GM18870 (cell line): ENCODE measurements at regions not wholly inside any gene's neighbourhood (a gene's known extent, or its start where the extent isn't known, plus 50 kb on each side); places are given as distances from the start of the nearest gene placed in this dataset.
"Not testable (repeated sequence)": the region's sequence is repeated elsewhere in the genome, so short reads cannot be mapped to it uniquely, and the experiment has no call there.

ENCODE experiments used
- ATAC-seq: cut with Tn5 transposase; IDR thresholded peaks from one replicate; pipeline ENCODE4 v1.9.1; 2021; ENCODE audit warnings: moderate library complexity; ENCODE audit not compliant: unreplicated experiment

DNA sequence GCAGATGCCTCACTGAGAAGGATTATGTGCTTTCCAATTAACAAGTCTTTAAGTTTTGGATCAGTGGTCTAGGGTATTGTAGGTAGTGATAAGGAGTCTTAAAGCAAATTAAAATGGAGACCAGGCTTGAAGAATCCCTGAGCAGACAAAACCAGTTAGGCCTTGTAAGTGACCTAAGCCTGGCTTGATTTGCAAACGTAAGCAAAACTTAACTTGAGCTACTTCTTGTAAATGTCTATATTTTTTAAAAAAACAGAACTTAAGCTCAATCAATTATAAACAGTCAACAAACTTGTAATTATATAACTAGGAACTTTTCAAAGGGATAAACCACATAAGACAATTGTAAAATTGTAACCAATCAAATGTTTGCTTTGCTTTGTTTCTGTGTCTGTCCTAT is 72.7 kb upstream of the NALF2 start:
- no peak for ATAC-seq

DNA sequence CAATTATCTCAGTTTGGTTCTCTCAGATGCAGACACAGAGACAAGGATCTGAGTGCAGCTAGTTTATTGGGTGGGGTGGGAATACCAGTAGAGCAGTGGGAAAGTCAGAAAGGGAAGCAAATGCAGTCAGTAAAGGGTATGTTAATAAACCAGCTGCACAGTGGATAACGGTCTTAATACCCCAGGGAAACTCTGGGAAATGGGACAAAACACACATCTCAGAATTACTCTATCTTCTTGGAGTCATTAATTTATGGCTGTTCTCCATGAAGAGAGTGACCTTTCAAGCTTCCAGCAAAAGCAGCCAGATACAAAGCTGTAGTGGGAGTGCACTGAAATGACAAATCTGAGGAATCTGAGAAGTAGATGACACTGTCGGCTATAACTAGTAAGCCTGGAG is 73.3 kb upstream of the NALF2 start:
- ATAC-seq: no peak

DNA sequence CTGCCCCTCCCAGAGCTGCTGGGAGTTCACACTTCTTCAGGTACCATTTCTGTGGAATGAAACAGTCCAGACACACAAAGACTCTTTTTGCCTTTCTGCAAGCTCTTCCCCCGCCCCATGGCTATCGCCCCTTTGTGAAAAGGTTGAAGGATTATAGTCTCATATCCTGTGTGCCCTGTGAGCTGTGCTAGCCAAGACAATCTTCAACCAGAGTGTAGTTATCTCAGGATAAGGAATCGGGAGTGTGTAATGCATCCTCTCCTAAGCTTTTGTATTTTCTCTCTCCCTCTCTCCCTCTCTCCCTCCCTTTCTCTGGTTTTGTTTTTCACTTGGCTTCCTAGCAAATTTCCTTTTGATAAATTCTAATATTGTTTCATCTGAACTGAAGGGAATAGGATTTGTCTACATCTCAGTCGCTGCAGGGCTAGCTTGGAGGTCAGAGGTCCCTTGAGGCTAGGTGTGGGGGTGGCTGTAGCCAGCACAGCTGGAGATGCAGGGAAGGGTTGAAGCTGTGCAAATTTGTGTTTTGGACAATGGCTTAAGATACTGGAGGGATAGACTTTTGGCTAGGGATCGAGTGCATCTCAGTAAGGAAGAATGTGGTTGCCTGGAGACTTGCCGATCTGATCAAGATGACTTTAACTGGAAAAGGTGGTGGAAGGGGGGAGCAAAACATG is 74.6 kb upstream of the NALF2 start:
- no peak for ATAC-seq

DNA sequence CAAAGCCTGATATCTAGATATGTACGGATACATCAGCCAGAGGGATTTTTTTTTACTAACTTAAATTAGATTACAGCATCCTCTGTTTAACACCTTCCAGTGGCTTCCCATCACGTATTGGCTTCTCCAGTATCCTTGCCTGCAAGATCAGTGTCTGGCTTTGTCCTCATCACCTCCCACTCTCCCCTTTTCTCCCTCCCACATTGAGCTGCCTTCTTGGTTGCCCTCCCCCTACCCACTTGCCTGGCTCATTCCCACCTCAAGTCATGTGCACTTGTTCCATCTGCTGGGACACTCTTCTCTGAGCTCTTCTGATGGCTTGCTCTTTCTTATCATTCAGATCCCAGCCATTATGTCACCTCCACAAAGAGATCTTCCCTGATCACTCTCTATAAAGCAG is 75.9 kb upstream of the NALF2 start:
- ATAC-seq: no peak

DNA sequence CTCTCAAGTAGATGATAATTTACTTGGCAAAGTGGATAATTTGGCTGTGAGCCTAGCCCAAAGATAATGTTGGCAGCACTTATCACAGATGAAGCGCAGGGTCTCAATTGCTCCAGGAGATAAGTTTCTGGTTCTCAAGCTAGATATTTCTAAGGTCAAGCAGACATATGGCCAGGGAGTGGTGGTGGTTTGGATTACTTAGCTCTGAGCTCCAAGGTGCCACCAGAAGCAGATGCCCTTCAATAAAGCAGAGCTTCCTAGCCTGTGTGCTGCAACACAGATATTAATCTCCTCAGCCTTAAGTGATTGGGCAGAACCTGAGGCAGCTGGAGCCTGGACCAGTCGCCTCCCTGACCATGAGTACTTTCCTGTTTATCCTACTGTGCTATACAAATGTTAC is 79.2 kb upstream of the NALF2 start:
- no peak for ATAC-seq

DNA sequence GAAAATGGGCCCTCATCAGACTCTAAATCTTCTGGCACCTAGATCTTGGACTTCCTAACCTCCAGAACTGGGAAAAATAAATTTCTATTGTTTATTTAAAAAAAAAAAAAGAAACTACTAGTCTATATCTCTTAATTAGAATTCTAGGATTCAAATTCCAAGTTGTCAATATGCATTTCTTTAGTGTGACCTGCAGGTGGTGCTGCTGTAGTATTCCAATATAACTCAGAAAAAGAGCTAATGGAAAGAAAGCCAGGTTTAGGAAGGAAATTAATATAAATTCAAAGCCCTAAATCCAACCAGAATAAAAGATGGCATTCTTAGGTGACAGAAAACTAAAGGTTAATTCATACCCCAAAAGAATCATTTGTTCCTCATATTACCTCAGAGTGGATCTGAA is 80.0 kb upstream of the NALF2 start:
- ATAC-seq: no peak

DNA sequence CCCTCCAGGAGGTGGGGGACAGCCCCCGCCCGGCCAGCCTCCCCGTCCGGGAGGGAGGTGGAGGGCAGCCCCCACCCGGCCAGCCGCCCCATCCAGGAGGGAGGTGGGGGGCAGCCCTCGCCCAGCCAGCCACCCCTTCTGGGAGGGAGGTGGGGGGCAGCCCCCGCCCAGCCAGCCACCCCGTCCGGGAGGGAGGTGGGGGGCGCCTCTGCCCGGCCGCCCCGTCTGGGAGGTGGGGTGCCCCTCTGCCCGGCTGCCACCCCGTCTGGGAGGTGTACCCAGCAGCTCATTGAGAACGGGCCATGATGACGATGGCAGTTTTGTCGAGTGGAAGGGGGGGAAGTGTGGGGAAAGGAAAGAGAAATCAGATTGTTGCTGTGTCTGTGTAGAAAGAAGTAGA is 81.9 kb upstream of the NALF2 start:
- ATAC-seq: not testable (repeated sequence)

DNA sequence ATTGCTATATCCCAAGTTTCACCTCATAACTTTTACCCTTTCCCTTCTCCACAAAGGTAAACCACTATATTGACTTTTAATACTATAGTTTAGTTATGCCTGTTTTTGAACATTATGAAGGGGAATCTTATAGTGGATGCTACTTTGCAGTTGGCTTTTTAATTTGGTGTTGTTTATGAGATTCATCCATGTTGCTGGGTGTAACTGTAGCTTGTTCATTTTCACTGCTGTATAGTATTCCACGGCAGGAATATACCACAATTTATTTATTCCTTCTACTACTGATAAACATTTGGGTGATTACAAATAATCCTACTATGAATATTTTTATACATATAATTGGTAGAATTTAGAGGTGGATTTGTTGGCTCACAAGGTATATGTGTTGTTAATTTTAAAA is 88.4 kb upstream of the NALF2 start:
- ATAC-seq: no peak

DNA sequence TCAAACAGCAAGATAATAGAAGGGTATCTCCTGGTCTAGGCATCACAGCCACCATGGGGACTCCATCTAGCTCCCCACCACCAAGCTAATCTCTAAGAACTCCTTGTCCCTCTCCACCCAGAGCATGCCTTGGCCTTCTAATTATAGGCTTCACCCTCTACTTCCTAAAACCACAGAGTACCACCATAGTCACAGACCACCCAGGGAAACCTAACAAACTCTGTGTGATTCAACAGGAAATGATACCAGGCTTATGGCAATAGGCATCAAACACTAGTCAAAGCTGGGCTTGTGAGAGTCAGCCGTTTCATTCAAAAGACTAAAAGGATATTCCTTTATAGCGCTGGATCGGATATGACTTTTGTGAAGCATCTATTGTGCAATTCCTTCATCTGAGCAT is 91.5 kb upstream of the NALF2 start:
- ATAC-seq: no peak

DNA sequence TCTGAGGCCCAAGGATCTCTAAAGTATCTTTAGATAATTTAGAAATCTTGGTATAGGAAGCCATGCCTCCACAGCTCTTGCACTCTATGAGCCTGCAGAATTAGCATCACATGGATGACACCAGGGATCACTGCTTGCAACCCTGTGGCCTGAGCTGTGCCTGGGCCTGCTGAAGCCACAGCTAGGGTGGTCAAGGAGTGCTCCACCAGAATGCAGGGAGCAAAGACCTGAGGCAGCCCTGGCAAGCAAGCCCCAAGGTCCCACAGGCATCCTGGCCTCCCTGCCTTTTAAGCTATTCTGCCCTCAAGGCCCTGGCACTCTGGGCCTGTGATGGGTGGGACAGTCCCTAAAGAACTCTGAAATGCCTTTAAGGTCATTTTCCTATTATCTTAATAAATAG is 105.2 kb upstream of the NALF2 start:
- no peak for ATAC-seq

DNA sequence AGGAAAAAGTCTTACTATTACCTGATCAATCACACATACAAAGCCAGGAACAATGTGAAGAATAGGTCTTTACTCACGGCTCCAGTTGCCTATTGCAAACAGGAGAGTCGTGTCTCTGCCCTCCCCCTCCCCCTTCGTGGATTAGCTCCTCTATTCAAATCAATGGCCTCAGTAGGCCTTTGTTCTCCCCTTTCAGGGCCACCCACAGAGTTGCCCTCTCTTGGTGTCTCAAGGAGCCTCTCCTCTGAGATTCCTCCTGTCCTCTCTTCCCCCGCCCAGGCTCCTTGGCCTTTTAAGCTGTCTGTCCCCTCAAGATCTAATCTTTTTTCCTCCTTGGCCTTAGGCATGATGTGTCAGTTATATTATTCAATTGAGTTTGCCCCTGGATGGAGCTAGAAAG is 107.2 kb upstream of the NALF2 start:
- no peak for ATAC-seq

DNA sequence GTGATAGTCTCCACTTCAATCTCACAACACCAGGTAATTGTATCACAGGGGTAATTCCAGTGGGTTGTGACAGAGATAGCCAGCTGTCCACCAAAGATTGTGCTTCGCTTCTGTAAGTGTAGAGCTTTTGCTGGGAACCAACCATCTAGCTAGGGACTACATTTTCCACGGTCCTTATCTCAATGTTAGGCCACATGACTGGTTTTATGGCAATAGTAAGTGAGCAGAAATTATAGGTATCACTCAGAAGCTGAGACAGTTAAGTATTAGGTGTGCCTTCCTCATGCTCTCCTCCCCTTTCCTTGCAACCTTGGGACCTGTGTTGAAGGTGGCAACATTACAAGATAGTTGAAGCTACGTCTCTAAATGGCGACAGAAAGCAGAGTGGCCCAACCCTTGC is 108.8 kb upstream of the NALF2 start:
- no peak for ATAC-seq

DNA sequence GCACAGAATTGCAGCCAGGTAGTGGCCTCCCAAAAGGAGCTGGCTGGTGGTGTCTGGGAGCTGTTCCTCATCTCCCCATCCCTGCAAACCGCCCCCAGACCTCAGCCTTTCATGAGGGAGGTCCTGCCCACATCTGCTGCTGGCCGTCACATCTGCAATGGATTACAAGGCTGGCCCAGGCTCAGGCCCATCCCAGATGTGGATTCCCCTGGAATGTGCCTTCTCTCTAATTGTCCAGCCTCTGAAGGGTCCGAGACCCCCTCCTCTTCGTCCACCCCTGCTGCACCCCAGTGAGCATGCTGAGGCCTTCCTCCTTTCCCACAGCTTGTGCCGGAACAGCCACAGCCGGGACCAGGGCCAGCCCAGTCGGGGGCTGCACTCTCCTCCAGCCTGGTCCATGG is 115.0 kb upstream of the NALF2 start:
- ATAC-seq: no peak

DNA sequence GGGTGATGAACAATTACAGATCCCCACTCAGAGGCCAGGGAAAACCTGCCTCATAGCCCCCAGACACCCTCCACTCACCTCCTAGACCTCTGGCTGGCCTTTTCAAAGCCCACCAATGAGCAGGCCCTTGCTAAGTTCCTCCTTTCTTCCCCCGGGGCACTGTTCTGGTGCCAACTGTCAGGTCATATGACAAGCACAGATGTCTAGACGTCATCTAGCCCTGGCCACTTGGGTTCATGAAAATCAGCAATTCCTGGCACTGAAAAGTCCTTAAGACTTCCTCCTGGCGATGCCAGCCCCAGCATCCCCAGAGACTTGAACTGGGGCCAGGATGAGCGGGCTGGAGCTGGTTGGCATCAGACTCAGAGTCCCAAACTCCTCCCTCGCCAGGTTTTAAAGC is 115.6 kb upstream of the NALF2 start:
- ATAC-seq: no peak

DNA sequence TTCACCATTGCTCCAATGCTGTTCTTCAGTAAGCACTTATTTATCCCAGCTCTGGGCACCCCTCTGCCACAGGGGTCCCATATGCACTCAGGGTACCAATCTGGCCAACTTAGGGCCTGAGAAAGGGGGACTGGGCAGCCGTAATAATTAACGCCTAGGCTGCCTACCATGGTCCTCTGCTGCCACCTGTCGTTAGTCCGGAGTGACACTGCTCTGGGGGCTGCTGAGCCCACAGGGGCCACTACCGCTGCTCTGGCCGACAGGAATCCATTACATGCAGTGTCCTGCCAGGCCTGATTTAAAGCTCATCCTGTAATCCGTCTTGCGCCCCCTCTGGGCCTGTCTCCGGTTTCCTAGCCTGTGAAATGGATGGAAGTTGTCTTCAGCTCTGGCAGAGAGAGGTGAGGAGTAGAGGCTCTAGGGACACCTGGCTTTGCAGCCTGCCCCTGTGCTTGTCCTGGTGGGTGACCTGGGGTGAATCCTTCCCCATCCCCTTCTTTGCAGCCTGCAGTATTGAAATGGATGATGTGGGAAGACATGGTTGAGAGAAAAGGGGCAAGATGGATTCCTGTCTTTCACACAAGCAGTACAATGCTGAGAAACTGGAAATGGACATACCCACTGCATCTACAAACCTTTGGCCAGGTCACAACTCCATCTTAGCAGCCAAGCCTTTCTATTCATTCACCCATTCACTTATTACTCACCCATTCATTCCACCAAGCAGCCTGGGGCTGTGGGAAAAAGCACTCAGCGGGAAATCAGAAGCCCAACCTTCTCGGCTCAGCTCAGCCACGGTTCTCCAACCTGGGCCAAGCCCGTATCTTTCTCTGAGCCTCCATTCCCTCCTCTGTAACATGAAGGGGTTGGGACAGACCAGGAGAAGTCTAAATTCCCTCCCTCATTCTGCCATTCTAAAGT is 116.3 kb upstream of the NALF2 start:
- ATAC-seq: no peak

DNA sequence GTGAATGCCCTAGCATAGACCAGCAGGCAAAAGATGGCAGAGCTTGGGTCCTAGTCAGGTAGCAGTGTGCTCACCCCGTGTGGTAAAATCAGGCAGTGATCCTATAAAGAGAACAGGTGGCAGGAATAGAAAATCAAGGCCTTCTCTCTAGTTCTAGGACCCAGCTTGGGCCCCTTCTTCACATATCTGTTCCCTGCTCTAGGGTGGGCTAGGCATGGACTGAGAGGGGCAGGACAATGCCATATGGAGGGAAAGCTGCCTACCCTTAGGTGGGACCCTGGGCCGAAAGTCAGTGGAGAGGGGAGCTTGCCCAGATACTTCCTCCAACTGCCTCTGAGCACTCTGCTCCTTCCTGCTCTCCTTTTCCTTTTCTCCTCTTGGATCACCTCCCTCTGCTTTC is 117.4 kb upstream of the NALF2 start:
- no peak for ATAC-seq

DNA sequence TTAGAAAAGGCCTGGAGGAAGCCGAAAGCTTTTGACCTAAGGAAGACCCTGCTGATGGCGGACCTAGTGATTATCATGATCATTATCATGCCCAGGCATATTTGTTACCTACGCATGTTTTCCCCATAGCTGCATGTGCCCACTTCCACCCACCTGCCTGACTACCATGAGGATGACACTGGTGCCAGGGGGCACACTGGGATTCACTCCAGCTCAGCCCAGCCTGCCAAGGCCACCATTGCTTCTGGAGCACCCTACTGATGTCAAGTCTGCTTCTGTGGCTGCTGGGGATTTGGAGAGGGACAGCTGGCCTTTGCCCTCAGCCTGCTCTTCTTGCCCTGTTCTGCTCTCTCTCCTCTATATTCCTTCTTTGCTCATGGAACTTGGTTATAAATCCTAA is 124.7 kb upstream of the NALF2 start:
- ATAC-seq: no peak

DNA sequence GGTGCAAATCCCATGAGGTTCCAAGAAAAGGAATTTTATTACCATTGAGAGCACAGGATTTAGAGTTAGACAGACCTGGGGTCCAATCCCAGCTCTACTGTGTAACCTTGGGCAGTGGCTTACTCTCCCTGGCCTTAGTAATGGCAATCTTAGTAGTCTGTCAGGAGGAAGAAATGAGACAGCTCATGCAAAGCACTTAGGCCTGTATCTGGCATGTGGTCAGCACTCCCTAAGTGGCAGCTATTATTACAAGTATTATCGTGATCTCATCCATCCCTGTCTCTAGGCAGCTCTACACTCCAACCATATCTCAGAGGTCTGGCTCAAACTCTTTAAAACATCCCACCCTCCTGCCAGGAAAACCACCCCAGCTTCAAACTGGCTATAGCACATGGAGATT is 129.6 kb upstream of the NALF2 start:
- no peak for ATAC-seq

DNA sequence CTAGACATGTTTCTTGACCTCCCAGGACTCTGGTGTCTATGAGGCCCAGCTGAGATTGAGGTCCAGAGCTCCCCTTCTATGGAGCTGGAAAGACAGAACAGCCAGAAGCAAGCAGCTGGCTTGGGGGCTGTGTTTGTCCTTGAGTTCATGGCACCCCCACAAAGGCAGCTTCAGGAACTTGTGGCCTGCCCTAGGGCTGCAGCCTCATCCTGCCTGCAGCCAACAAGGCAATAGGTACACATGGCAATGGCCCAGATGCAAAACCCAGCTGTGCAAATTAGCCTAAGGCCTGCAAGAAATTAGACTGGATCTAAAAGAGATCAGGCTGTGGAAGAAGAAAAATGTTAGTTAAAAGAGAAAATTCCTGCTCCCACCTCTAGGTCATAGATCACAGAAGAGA is 131.7 kb upstream of the NALF2 start:
- ATAC-seq: no peak

DNA sequence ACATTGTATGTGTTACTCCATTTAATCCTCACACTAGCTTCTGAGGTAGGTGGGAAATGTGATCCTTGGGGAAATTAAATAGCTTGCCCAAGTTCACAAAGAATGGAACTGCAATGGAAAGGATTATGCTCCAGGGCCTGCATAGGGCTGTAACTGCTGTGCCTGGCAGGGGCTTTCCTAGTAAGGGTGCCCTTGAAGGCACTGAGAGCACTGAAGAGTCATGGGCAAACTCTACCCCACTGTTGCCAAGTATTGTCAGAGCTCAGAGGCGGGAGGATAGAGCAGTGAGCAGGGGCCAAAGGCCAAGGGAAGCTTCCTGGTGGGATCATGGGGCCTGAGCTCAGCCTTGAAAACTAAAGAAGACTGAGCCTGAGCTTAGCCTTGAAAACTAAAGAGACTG is 133.0 kb upstream of the NALF2 start:
- ATAC-seq: no peak

DNA sequence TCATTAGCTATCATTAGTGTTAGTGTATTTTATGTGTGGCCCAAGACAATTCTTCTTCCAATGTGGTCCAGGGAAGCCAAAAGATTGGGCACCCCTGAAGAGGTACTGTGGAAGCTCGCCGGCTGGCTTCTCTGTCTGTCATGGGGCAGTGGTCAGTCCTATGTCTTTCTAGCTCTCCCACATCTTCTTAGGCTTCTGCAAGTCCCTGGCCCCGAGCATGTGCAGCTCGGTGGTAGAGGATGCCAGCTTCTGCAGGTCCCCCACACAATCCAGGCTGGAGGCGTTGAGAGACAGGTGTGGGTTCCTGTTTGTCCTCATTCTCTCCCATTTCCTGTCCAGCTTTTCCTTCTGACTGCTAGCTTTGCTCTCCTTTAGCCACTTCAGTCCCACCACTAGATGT is 134.1 kb upstream of the NALF2 start:
- no peak for ATAC-seq

DNA sequence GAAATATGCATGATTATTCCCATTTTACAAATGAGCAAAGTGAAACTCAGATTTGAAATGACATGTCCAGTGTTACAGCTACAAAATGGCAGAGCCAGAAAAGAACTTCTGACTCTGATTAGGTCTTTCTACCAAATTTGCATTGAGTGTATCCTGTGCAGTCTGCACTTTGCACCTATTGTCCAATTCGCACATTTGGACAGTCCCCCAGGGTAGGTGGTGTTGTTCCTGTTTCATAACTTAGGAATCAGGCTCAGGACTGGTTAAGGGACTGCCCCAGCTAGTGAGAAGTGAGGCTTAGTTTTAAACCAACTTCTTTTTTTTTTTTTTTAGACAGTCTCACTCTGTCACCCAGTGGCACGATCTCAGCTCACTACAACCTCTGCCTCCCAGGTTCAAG is 137.9 kb upstream of the NALF2 start:
- no peak for ATAC-seq

DNA sequence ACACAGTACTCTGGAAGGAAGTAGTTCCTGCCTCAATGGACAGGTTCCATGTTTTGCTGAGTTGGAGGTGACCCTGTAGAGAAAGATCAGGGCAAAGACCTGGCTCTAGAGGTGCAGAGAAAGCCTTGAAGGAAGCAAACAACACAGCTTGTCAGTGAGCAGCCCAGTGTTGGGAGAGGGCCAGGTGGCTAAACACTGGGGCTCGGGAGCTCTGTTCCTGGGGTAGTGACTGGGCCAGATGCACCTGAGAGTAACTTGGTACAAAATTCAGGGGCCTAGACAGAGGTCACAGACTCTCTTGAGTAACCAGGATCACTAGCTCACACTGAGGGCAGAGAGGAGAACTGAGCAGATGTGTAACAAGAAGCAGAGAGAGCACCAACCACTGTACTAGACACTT is 138.4 kb upstream of the NALF2 start:
- no peak for ATAC-seq
